NB4 (cell line): ENCODE measurements at regions not wholly inside any gene's neighbourhood (a gene's known extent, or its start where the extent isn't known, plus 50 kb on each side); places are given as distances from the start of the nearest gene placed in this dataset.

ENCODE experiments used
- POLR2A ChIP-seq: IDR thresholded peaks from 2 replicates; pipeline ENCODE4 v1.6.1; 2011; ENCODE audit warnings: mild to moderate bottlenecking; ENCODE audit not compliant: insufficient read length; ENCODE audit errors: extremely low read depth
- TF ChIP-seq, protein P1 (sequence below): IDR thresholded peaks from one replicate; pipeline ENCODE4 v1.5.1; 2012; ENCODE audit warnings: low read depth, low read length
- TF ChIP-seq, protein P2 (sequence below): IDR thresholded peaks from 2 replicates; pipeline ENCODE4 v1.6.1; 2011; ENCODE audit warnings: low read depth, low read length

DNA sequence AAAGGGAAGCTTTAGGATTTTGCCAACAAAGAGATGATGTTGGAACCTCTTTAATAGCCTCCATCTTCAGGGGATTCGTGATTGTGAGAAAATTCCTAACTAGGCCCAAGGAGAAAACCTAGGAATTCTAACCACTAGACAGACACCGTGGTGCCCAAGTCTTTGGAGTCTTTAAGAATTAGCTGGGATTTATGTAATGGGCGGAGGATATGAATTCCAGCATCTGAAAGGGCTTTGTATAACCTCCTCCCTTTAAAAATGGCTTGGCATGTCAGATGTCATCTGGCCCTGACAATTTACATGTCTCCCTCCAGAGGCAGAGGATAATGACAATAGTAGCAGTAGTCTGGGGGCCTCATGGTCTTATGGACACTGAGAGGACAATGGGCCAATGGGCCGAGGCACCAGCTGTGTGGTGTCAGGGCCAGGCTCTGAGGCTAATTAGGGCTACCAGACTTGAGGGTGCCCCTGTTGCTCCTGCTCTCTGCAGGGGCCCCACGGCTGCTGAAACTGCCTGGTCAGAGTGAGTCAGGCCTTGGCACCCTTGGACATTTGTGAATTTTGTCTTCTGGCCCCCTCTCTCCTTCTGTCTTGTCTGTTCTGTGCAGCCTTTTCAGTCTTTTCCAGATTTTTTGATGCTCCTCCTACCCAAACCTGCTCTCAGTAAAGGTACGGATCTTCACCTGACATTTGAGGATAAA, 113.9 kb downstream of the EDN1 start:
- TF ChIP-seq, protein P1, sequence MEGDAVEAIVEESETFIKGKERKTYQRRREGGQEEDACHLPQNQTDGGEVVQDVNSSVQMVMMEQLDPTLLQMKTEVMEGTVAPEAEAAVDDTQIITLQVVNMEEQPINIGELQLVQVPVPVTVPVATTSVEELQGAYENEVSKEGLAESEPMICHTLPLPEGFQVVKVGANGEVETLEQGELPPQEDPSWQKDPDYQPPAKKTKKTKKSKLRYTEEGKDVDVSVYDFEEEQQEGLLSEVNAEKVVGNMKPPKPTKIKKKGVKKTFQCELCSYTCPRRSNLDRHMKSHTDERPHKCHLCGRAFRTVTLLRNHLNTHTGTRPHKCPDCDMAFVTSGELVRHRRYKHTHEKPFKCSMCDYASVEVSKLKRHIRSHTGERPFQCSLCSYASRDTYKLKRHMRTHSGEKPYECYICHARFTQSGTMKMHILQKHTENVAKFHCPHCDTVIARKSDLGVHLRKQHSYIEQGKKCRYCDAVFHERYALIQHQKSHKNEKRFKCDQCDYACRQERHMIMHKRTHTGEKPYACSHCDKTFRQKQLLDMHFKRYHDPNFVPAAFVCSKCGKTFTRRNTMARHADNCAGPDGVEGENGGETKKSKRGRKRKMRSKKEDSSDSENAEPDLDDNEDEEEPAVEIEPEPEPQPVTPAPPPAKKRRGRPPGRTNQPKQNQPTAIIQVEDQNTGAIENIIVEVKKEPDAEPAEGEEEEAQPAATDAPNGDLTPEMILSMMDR = no peak
- TF ChIP-seq, protein P2, sequence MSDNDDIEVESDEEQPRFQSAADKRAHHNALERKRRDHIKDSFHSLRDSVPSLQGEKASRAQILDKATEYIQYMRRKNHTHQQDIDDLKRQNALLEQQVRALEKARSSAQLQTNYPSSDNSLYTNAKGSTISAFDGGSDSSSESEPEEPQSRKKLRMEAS = no peak
- TF ChIP-seq POLR2A = no peak
